ENCODE measurements at regions not wholly inside any gene's neighbourhood (a gene's known extent, or its start where the extent isn't known, plus 50 kb on each side); places are given as distances from the start of the nearest gene placed in this dataset.

GRCh38 chr7:32218741-32219288, 148.6 kb upstream of the PDE1C start:
- Histone ChIP-seq H3K36me3 (replicated peaks in 1 of 2; ENCODE audit: control insufficient read depth in 1 of 2, insufficient read depth in 2 of 2, low read length in 1 of 2) (no peaks in the 10 kb centered on the region), H3K27me3 (ENCODE audit: insufficient read depth) (peaks cover 53% of the 10 kb centered on the region), H3F3A (replicated peaks; ENCODE audit: insufficient read depth) (no peaks in the 10 kb centered on the region), H3K4me1 (ENCODE audit: control insufficient read depth in 1 of 2, insufficient read depth in 2 of 2, low read depth in 1 of 2, low read length in 1 of 2) (no peaks in the 10 kb centered on the region), H3K79me2 (ENCODE audit: insufficient read depth) (no peaks in the 10 kb centered on the region), H3K4me3 (ENCODE audit: low read depth in 2 of 2, low read length in 1 of 2) (no peak overlapping the region), H3K4me2 (no peak overlapping the region), H3K9me2 (no peaks in the 10 kb centered on the region), H3K9me3 (no peaks in the 10 kb centered on the region), H4K20me1 (ENCODE audit: insufficient read depth) (no peaks in the 10 kb centered on the region), H3K27ac (ENCODE audit: low read depth in 2 of 2, low read length in 1 of 2) (no peak overlapping the region), H3K9ac (no peak overlapping the region), H2AFZ (ENCODE audit: low read depth) (no peak overlapping the region)
- CTCF ChIA-PET, result interaction anchor here (8.8 kb wide), 1 partner anchor 8 kb away, joined by 73 read pairs; no protein-coding TSS in a partner anchor
- WGBS (ENCODE audit: low lambda C conversion rate), result 4% methylated on average over 3 of the region's 3 CpGs
- POLR2A ChIA-PET, result no interaction called here
- TF ChIP-seq MEF2A (IDR thresholded peaks at IDR 0.05; ENCODE audit: borderline replicate concordance, low read depth) (no peak), GATA2 (CRISPR knock-in tag; IDR thresholded peaks at IDR 0.05) (no peak), POLR2AphosphoS5 (IDR thresholded peaks at IDR 0.05; ENCODE audit: low read depth, low read length) (no peak), FOXJ3 (CRISPR knock-in tag; IDR thresholded peaks at IDR 0.05) (no peak), RAD21 (IDR thresholded peaks at IDR 0.05; ENCODE audit: low read length) (no peak), TAF1 (IDR thresholded peaks at IDR 0.05; ENCODE audit: borderline replicate concordance, low read depth, low read length) (no peak), GABPA (IDR thresholded peaks at IDR 0.05; ENCODE audit: low read depth) (no peak), TEAD4 (IDR thresholded peaks at IDR 0.05; ENCODE audit: borderline replicate concordance, insufficient read depth) (no peak), JUND (IDR thresholded peaks at IDR 0.05) (no peak), USF2 (IDR thresholded peaks at IDR 0.05; ENCODE audit: borderline replicate concordance, low read depth, low read length) (no peak), EZH2phosphoT487 (IDR thresholded peaks at IDR 0.05; ENCODE audit: borderline replicate concordance, low read depth) (no peak), REST (IDR thresholded peaks at IDR 0.05; ENCODE audit: low read depth, low read length) (no peak), YY1 (IDR thresholded peaks at IDR 0.05; ENCODE audit: low read depth) (no peak), FOSL2 (IDR thresholded peaks at IDR 0.05; ENCODE audit: borderline replicate concordance, low read depth) (no peak), FOXM1 (IDR thresholded peaks at IDR 0.05; ENCODE audit: low read depth) (no peak), CTCF (IDR thresholded peaks at IDR 0.05) (no peak)
- DNase-seq, result no peak

All from SK-N-SH (cell line).